G401.6 (cell line): ENCODE measurements at regions not wholly inside any gene's neighbourhood (a gene's known extent, or its start where the extent isn't known, plus 50 kb on each side); places are given as distances from the start of the nearest gene placed in this dataset.
"Not testable (repeated sequence)": the region's sequence is repeated elsewhere in the genome, so short reads cannot be mapped to it uniquely, and the experiment has no call there.

ENCODE experiments used
- FAIRE-seq: peaks from 2 replicates; lab custom pipeline; 2012; peaks lifted over from hg19 to GRCh38; lab: Jason Lieb, UNC

DNA sequence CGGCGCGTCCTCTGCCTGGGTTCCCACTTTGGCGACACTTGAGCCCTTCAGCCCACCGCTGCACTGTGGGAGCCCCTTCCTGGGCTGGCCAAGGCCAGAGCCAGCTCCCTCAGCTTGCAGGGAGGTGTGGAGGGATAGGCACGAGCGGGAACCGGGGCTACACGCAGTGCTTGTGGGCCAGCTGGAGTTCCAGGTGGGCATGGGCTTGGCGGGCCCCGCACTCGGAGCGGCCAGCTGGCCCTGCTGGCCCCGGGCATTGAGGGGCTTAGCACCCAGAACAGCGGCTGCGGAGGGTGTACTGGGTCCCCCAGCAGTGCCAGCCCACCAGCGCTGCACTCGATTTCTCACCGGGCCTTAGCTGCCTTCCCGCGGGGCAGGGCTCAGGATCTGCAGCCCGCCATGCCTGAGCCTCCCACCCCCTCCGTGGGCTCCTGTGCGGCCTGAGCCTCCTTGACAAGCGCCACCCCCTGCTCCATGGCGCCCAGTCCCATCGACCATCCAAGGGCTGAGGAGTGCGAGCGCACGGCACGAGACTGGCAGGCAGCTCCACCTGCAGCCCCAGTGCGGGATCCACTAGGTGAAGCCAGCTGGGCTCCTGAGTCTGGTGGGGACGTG lies 313.2 kb upstream of the TMEFF2 start:
- FAIRE-seq = not testable (repeated sequence)

GRCh38 chr2:192500550-192501200 lies 305.9 kb upstream of the TMEFF2 start:
- FAIRE-seq = no peak

DNA sequence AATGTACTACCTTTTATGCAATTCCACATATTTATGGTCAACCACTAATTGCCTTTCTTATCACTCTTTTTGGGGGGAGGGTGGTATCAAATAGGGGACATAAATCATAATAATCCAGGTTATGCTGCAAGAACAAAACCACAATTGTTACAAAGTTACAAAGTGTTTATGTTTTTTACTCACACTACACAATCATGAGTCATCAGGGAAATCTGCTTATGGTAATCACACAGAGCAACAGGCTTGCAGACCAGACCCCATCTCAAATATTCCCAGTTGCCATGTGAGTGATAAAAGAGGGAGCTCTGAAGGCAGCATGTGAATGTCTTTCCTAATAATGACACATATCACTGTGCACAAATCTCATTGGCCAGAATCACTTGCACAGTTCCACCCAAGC lies 304.7 kb upstream of the TMEFF2 start:
- FAIRE-seq = no peak

DNA sequence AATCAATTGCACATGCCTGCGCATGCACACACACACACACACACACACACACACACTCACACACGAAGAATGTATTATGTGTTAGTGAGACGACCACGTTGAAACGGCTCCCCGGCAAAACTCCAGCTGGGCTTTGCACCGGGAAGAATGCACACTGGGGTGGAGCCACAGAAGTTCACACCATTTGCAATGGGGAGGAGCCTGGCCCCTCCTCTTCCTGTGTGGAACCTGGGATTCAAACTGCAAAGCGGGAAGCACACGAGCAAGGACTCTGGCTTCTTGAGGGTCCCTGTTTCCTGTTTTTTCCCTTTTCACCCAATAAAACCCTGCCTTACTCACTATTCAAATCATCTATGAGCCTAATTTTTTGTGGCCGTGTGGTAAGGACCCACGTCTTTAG lies 304.0 kb upstream of the TMEFF2 start:
- FAIRE-seq = no peak

GRCh38 chr2:192488158-192488557 lies 293.4 kb upstream of the TMEFF2 start:
- FAIRE-seq = not testable (repeated sequence)

DNA sequence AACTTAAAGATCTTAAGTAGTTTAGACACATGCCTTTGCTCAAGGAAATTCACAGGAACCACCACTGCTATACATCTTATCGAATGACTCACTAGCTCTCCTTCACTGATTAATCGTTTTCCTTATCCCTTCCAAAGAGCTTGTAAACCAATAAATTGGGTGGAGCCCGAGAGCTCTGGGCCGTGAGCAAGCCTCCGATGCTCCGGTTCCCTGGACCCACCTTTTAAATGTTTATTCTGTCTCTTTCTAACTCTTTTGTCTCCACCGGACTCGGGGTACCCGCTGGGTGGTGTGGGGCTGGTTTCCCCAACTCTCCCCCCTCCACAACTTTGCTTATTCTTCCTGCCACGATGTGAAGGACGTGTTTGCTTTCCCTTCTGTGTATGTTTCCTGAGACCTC lies 292.9 kb upstream of the TMEFF2 start:
- no peak for FAIRE-seq

GRCh38 chr2:192484903-192485302 lies 290.2 kb upstream of the TMEFF2 start:
- FAIRE-seq = no peak

DNA sequence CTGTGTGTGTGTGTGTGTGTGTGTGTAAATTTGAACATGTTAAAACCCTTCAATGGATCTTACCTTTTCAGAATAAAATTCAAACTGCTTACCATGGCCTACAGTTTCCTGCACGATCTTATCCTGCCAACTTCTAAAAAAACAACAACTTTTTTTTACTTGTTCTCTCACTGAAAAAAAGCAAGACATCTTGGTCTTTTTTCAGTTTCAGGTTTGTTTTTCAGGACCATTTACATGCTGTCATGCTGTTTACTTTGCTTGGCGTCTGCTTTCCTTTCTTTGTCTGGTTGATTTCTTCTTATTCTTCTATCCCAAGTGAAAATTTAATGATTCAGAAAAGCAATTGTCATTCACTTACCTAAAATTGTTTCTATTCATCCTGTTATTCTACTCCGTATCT lies 286.3 kb upstream of the TMEFF2 start:
- FAIRE-seq = no peak

DNA sequence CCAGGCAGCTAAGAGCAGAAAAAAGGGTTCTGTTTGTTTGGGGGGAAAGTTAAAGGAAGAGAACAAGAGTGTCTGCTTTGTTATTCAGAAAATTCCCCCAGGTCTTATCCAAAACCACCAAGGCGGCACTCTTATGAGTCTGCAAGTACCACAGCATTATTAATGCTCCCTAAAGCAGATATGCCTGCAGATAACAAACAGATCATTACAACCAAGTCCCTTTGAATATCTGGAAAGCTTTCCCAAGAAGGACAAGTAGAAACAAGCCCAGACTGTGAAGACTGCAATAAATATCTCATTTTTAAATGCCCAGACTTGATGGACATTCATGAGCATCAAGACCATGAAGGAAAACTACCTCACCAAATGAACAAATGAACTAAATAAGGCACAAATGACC lies 278.6 kb upstream of the TMEFF2 start:
- FAIRE-seq = no peak

DNA sequence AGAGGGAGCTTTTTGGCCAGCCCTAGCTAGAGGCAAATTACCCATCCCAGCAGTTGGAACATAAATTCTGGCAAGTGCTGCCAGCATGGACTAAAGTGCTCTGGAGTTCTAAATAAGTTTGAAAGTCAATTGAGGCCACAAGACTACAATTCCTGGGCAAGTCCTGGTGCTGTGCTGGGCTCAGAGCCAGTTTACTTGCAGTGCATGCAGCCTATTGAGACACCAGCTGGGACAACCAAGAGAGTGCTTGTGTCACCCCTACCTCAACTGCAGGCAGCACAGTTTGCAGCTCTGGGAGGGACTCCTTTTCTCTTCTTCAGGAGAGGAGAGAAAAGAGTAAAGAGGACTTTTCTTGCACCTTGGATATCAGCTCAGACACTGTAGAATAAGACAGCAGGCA lies 277.2 kb upstream of the TMEFF2 start:
- FAIRE-seq = no peak

DNA sequence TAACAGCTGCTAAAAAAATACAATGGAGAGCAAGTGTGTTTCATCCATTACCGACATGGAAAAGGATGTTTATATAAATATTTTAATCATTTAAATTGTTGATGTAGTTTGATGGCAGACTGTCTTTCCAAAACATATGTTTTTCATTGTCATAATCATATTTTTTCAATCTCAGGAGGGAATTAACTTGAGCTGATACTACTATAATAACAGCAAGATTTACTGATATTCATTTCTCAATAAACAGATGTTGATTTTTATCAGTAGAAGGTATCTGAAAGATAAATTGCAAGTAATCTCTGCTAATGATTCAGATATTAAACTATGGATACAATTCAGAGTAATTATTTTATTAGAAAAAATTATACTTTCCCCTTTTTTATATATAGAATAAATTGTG lies 274.9 kb upstream of the TMEFF2 start:
- FAIRE-seq = no peak

DNA sequence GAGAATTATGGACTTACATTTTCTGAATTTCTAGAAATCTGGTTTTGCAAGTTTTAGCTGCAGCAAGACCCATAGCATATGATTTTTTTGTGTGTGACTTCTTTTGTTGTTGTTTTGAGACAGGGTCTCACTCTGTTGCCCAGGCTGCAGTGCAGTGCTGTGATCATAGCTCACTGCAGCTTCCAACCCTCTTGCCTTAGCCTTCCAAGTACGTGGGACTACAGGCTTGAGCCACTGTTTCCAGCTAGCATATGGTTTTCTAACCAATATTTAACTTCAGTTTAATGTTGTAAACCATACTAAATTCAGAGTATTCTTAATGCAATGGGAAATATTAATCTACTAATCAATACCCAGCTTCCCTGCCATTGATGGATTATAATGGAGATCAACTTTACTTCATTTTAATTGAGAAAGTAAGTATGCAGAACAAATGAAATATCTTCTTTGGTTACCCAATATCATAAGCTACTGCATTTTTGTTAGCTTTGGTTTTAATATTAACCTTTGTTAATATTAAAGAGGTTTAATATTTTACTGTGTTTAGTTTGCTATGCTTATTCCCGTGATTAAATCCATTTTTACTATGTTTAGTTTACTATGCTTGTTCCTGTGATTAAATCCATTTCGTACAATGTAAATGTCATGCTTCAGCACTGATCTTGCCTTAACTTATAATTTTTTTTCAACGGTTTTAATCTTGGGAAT lies 273.4 kb upstream of the TMEFF2 start:
- no peak for FAIRE-seq

DNA sequence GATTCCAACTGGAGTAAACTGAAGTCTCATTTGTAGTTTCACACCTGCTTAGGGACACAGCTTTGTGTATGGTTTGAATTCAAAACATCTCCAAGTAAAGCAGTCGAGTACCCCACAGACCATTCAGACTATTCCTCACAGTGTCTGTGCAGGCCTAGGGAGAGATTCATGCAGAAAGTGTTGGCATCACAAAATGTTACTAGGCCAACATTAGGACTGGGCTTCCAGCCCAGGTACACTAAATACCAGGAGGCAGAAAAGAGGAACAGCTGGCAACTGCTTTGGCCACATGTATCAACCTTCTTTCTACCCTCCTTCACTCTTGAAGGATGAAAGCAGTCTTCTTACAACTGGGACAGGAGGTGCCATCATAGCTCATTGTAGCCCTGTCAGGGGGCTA lies 270.4 kb upstream of the TMEFF2 start:
- FAIRE-seq = no peak

DNA sequence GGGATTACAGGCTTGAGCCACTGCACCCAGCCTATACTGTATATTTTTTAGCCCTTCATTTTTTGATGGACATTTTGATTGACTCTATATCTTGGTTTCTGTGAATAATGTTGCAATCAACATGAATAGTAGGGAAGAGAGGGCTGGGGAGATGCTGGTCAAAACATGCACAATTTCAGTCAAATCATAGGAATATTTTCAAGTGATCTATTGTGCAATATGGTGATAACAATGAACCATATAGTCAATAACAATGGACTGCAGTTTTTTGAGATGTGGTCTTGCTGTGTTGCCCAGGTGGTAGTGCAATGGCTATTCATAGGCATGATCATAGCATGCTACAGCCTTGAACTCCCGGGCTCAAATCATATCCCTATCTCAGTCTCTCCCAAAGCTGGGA lies 264.7 kb upstream of the TMEFF2 start:
- no peak for FAIRE-seq

GRCh38 chr2:192448881-192449280 lies 254.1 kb upstream of the TMEFF2 start:
- FAIRE-seq = no peak

DNA sequence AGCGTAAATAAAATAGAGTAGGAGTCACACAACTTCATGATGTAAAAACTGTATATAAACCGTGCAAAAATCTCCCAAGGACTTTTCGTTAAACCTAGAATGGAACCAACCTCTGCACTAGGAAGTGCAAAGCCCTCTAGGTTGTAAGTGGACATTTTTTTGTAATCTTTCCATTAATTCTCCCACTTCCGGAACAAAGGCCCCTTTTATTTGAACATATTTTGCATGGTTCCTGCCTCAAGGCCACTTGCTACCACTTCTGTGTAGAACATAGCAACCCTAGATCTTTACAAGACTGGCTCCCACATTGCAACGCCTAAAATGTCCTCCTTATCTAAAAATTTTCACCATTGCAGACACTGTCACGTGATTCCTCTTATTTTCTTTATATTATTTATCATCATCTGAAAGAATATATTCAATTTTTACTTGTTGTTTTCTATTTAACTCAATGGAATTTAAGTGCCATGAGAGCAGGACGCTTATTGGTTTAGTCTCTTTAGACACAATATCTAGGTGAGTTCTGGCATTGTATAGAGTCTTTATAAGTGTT lies 249.6 kb upstream of the TMEFF2 start:
- no peak for FAIRE-seq

- FAIRE-seq = no peak
Measured at GRCh38 chr2:192443831-192444230, 249.1 kb upstream of the TMEFF2 start.

- no peak for FAIRE-seq
Measured at GRCh38 chr2:192438239-192438638, 243.5 kb upstream of the TMEFF2 start.

GRCh38 chr2:192437653-192438052 lies 242.9 kb upstream of the TMEFF2 start:
- FAIRE-seq = no peak

- no peak for FAIRE-seq
Measured at GRCh38 chr2:192424243-192424642, 229.5 kb upstream of the TMEFF2 start.

GRCh38 chr2:192419786-192420185 lies 225.1 kb upstream of the TMEFF2 start:
- no peak for FAIRE-seq

DNA sequence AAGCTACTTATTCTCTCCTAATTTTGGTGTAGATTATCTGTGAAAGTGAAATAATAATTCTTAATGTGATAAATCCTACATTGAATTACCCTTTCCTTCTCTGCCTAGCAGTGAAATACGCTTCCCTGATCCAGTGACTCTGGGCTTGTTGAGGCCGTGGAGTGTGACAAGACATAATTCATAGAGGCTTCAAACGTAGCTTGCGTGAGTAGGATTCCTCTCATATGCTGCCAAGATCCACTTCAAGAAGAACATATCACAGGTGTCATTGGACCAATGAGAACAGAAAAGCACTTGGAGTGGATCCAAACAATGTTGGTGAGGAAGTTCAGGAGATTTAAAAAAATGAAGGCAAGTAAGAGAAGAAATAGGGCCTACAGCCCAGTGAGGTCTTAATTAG lies 221.3 kb upstream of the TMEFF2 start:
- FAIRE-seq = no peak

DNA sequence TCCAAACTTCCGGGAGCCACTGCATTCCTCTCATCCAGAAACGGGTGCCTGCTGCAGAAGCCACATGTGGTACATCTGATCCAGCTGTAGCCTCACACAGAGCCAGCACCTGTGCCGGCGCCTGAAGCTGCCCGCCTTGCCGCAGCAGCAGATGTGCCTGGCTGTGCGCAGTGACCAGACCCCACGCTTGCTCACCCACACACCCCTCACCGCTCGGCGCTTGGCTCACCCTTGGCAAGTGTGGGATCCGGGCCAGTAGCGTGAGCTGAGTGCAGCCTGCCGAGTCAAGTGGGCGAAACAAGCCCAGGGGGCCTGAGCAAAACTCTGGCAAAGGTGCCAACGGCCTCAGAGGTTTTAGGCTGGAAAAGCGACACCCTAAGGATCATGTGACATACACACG lies 220.1 kb upstream of the TMEFF2 start:
- FAIRE-seq = no peak
